Sigmoid colon (tissue), 6 donors: ENCODE measurements at regions not wholly inside any gene's neighbourhood (a gene's known extent, or its start where the extent isn't known, plus 50 kb on each side); places are given as distances from the start of the nearest gene placed in this dataset.

Experiments
- DNase-seq: peaks from one replicate; pipeline ENCODE4 v3.0.0-alpha.2; 2019
- H3K27ac ChIP-seq, 4 donors: fragments of 200-600 bp; sonication (generic); one replicate each; pipeline ENCODE4 v1.5.1; 2016 to 2019; ENCODE audit warnings: mild to moderate bottlenecking in 1 of 4
- H3K27me3 ChIP-seq, 3 donors: fragments of 200-600 bp; sonication (generic); one replicate each; pipeline ENCODE4 v1.5.1; 2019; ENCODE audit warnings: mild to moderate bottlenecking in 1 of 3
- H3K36me3 ChIP-seq, 4 donors: fragments of 200-600 bp; sonication (generic); one replicate each; pipeline ENCODE4 v1.5.1; 2016 to 2019
- H3K4me1 ChIP-seq, 4 donors: fragments of 200-600 bp; sonication (generic); one replicate each; pipeline ENCODE4 v1.5.1; 2017 to 2019
- H3K4me3 ChIP-seq, 4 donors: fragments of 200-600 bp; sonication (generic); one replicate each; pipeline ENCODE4 v1.5.1; 2017 to 2019; ENCODE audit warnings: mild to moderate bottlenecking in 2 of 4, moderate library complexity in 1 of 4
- H3K9me3 ChIP-seq, 4 donors: fragments of 200-600 bp in 3 of 4; sonication (generic) in 3 of 4; one replicate each; pipeline versions ENCODE4 v1.5.1 to v1.6.1; 2013 to 2019
- EP300 ChIP-seq, 4 donors: sonication (generic); formaldehyde crosslinking; IDR thresholded peaks; one replicate each; pipeline ENCODE4 v1.6.1; 2017; ENCODE audit warnings: antibody characterized with exemption in 4 of 4
- POLR2A ChIP-seq, 2 donors: fragments of 450-650 bp; IDR thresholded peaks; one replicate each; pipeline ENCODE4 v1.6.1; 2016; ENCODE audit warnings: antibody characterized with exemption in 2 of 2, mild to moderate bottlenecking in 2 of 2, moderate library complexity in 2 of 2
- POLR2AphosphoS5 ChIP-seq, 4 donors: sonication (generic); formaldehyde crosslinking; IDR thresholded peaks; one replicate each; pipeline ENCODE4 v1.6.1; 2017; ENCODE audit warnings: antibody characterized with exemption in 4 of 4
- WGBS, 2 donors: extraction: QIAGEN DNeasy Blood & Tissue Kit; methylation state at CpG; one replicate each; pipeline ENCODE4 v1.1.7; 2013; 5-methylcytosine and 5-hydroxymethylcytosine counted together
- intact Hi-C: fragments of 100-400 bp; cut with DNase I; formaldehyde crosslinking; loops from one replicate; pipeline ENCODE4 v1.15.1; 2023
- TF ChIP-seq, protein P1 (sequence below), 4 experiments: fragments of 450-650 bp in 3 of 4; fragments of 200-600 bp in 1 of 4; IDR thresholded peaks; one replicate each; pipeline ENCODE4 v1.5.1; 2016 to 2019; ENCODE audit warnings: antibody characterized with exemption in 4 of 4, mild to moderate bottlenecking in 3 of 4, moderate library complexity in 2 of 4
- donor health status: healthy with polysubstance abuse.
- donor health status: healthy.

DNA sequence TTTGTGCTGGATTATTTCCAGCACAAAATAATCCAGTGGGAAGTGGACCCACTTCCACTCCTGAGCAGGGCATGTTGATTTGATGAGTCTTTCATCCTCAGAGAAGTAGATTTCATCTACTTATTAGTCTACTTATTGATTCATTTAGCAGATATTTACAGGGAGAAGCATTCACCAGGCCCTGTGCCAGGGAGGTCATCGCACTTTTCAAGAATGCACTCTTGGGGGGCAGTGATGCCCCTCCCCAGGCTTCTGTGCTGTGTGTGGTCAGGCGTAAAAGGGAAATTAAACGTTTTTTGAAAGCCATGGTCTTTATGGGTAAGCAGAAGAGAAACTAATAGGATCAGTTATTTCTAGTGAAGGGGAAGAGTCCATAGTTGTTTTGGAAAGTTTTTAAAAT lies 610.7 kb upstream of the TMEM132C start:
- no peaks in the 10 kb centered on the region for H3K27me3 ChIP-seq
- no peaks in the 10 kb centered on the region for H3K36me3 ChIP-seq
- WGBS, 2 donors, result 73 to 74% methylated on average over 3 of the region's 3 CpGs
- no peak overlapping the region for H3K27ac ChIP-seq
- DNase-seq, result no peak
- H3K4me3 ChIP-seq, result no peak overlapping the region
- no peaks in the 10 kb centered on the region for H3K4me1 ChIP-seq
- intact Hi-C loops, result no loop called here
- no peak for TF ChIP-seq POLR2AphosphoS5 (IDR thresholded peaks at IDR 0.05)
- TF ChIP-seq POLR2A (IDR thresholded peaks at IDR 0.05), result no peak
- TF ChIP-seq, protein P1, sequence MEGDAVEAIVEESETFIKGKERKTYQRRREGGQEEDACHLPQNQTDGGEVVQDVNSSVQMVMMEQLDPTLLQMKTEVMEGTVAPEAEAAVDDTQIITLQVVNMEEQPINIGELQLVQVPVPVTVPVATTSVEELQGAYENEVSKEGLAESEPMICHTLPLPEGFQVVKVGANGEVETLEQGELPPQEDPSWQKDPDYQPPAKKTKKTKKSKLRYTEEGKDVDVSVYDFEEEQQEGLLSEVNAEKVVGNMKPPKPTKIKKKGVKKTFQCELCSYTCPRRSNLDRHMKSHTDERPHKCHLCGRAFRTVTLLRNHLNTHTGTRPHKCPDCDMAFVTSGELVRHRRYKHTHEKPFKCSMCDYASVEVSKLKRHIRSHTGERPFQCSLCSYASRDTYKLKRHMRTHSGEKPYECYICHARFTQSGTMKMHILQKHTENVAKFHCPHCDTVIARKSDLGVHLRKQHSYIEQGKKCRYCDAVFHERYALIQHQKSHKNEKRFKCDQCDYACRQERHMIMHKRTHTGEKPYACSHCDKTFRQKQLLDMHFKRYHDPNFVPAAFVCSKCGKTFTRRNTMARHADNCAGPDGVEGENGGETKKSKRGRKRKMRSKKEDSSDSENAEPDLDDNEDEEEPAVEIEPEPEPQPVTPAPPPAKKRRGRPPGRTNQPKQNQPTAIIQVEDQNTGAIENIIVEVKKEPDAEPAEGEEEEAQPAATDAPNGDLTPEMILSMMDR (IDR thresholded peaks at IDR 0.05), result no peak
- TF ChIP-seq EP300 (IDR thresholded peaks at IDR 0.05), result no peak
- H3K9me3 ChIP-seq, result no peaks in the 10 kb centered on the region

DNA sequence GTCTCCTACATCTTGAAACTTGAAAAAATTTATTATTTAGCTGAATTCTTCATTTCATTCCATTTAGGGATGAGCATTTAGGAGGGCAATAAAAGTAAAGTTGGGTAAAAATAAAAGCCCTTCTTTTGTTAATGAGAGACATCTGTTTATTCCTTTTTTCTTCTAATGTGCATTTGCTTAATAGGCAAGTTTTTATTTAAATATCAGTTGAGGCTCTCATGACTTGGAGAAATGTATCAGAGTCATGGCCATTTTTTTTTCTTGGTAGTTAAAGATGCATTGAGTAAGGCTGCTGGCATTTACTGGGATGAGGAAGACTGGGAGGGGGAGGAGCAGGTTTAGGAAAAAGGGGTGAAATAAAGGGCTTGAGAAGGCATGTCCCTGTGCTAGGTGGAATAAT lies 609.9 kb upstream of the TMEM132C start:
- Histone ChIP-seq H3K36me3 (no peaks in the 10 kb centered on the region), H3K9me3 (no peaks in the 10 kb centered on the region), H3K27ac (no peak overlapping the region), H3K27me3 (no peaks in the 10 kb centered on the region), H3K4me3 (no peak overlapping the region), H3K4me1 (no peaks in the 10 kb centered on the region)
- no peak for DNase-seq
- intact Hi-C loops, result no loop called here
- TF ChIP-seq POLR2A (IDR thresholded peaks at IDR 0.05) (no peak), POLR2AphosphoS5 (IDR thresholded peaks at IDR 0.05) (no peak), EP300 (IDR thresholded peaks at IDR 0.05) (no peak)
- TF ChIP-seq, protein P1 (IDR thresholded peaks at IDR 0.05), result no peak

DNA sequence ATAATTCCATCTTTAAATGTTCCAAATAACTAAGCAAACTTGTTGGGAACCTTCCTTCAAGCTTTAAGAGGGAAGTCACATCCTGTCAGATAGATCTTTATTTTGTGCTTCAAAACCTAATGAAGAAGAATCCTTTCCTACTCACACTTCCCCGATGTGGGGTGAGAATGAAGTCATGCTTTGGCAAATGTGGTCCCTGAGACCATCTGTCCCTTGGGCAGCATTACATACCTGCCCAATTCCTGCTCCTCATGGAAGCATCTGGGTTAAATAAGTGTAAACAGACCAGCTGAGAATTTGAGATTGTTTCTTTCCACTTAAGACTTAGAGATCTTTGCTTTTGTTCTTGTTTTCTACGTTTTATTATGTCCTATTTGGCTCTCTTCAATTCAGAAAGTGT lies 606.0 kb upstream of the TMEM132C start:
- H3K36me3 ChIP-seq, result no peaks in the 10 kb centered on the region
- H3K27me3 ChIP-seq, result no peaks in the 10 kb centered on the region
- no peaks in the 10 kb centered on the region for H3K9me3 ChIP-seq
- intact Hi-C loops, result no loop called here
- 51 to 52% methylated on average over 2 of the region's 2 CpGs for WGBS, 2 donors
- no peaks in the 10 kb centered on the region for H3K4me1 ChIP-seq
- H3K27ac ChIP-seq, result no peak overlapping the region
- H3K4me3 ChIP-seq, result no peak overlapping the region
- DNase-seq, result no peak
- TF ChIP-seq EP300 (IDR thresholded peaks at IDR 0.05) (no peak), POLR2A (IDR thresholded peaks at IDR 0.05) (no peak), POLR2AphosphoS5 (IDR thresholded peaks at IDR 0.05) (no peak)
- TF ChIP-seq, protein P1 (IDR thresholded peaks at IDR 0.05), result no peak

DNA sequence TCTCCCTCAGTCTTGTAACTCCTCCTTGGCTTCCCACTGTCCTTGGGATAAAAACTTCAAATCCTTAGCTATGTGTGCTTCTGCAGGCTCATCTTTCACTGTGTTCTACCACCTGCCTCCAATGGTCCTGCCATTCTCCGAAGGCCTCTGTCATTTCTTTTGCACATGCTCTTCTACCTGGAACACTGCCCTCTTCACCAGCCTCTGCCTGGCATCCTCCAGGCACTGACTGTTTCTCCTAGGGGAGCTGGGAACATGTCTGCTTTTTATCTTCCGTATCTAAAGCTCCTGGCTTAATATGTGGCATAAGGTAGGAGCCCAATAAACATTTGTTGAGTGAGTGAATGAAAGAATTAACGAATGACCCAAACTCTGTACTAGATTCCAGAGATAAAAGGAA lies 603.3 kb upstream of the TMEM132C start:
- H3K36me3 ChIP-seq, result no peaks in the 10 kb centered on the region
- H3K27me3 ChIP-seq, result no peaks in the 10 kb centered on the region
- no peak for DNase-seq
- no peaks in the 10 kb centered on the region for H3K9me3 ChIP-seq
- 76 to 82% methylated on average over 3 of the region's 3 CpGs for WGBS, 2 donors
- TF ChIP-seq POLR2AphosphoS5 (IDR thresholded peaks at IDR 0.05) (no peak), EP300 (IDR thresholded peaks at IDR 0.05) (no peak), POLR2A (IDR thresholded peaks at IDR 0.05) (no peak)
- intact Hi-C loops, result no loop called here
- no peak overlapping the region for H3K4me3 ChIP-seq
- H3K4me1 ChIP-seq, result no peaks in the 10 kb centered on the region
- H3K27ac ChIP-seq, result no peak overlapping the region

DNA sequence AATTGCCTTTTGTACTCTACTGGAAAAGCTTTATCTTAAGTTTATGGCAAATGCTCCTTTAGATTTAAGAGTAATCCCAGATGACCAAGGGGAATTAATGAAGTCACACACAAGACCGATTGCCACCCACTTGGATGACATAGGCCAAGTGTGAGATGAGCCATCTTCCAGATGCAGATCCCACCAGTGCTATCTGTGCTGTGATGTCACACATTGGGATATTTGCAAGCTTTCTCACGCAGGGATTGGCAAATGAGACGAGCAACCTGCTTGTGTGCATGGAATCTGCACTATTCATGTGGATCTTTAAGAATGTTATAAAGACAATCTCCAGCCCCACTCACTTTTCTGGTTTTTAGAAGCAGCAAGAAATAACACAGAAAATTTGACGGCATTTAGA lies 602.1 kb upstream of the TMEM132C start:
- intact Hi-C loops, result no loop called here
- Histone ChIP-seq H3K36me3 (no peaks in the 10 kb centered on the region), H3K9me3 (no peaks in the 10 kb centered on the region), H3K27ac (no peak overlapping the region), H3K4me3 (no peak overlapping the region), H3K27me3 (no peaks in the 10 kb centered on the region), H3K4me1 (no peaks in the 10 kb centered on the region)
- no peak for TF ChIP-seq EP300 (IDR thresholded peaks at IDR 0.05)
- TF ChIP-seq POLR2A (IDR thresholded peaks at IDR 0.05), result no peak
- TF ChIP-seq, protein P1 (IDR thresholded peaks at IDR 0.05), result no peak
- TF ChIP-seq POLR2AphosphoS5 (IDR thresholded peaks at IDR 0.05), result no peak
- 83 to 86% methylated on average over 4 of the region's 4 CpGs for WGBS, 2 donors
- no peak for DNase-seq
